Adrenal gland (tissue), 5 donors: ENCODE measurements at regions not wholly inside any gene's neighbourhood (a gene's known extent, or its start where the extent isn't known, plus 50 kb on each side); places are given as distances from the start of the nearest gene placed in this dataset.

Experiments
- CTCF ChIP-seq, 6 experiments: fragments of 450-650 bp in 4 of 6; fragments of 200-600 bp in 2 of 6; sonication (generic) in 1 of 6; IDR thresholded peaks; 1 replicate in 5 of 6; 2 replicates in 1 of 6; pipeline versions ENCODE4 v1.5.1 to v1.8.0; 2016 to 2021; ENCODE audit warnings: antibody characterized with exemption in 6 of 6, mild to moderate bottlenecking in 2 of 6, moderate library complexity in 1 of 6
- POLR2A ChIP-seq, 2 donors: fragments of 450-650 bp; IDR thresholded peaks; one replicate each; pipeline ENCODE4 v1.6.1; 2017; ENCODE audit warnings: antibody characterized with exemption in 2 of 2, mild to moderate bottlenecking in 2 of 2, moderate library complexity in 1 of 2
- donor health status: DM: no; HTN: no; CAD: no.

GRCh38 chr7:50836646-50837045 lies 54.0 kb upstream of the GRB10 start:
- no peak for TF ChIP-seq CTCF (IDR thresholded peaks at IDR 0.05)
- TF ChIP-seq POLR2A (IDR thresholded peaks at IDR 0.05): no peak
